Activated T-helper 2 cell treated with anti-CD3 and anti-CD28 coated beads, Interferon-gamma antibody, Interleukin-2, Interleukin-4, amounts not matched to agents 10 μg/mL and 5 μg/mL and 100 μg/mL, durations not matched to agents 14 hours and 24 hours and 36 hours (primary cell): ENCODE measurements at regions not wholly inside any gene's neighbourhood (a gene's known extent, or its start where the extent isn't known, plus 50 kb on each side); places are given as distances from the start of the nearest gene placed in this dataset.

Experiments
- DNase-seq: peaks from one replicate; pipeline ENCODE4 v3.0.0; 2021; ENCODE audit warnings: low spot score
- H3K27ac Mint-ChIP-seq: one replicate; pipeline ENCODE4 v1.8.0; 2021; ENCODE audit warnings: mixed read lengths
- H3K27me3 Mint-ChIP-seq: one replicate; pipeline ENCODE4 v1.8.0; 2021; ENCODE audit warnings: low read depth, mixed read lengths
- H3K36me3 Mint-ChIP-seq: one replicate; pipeline ENCODE4 v1.8.0; 2021; ENCODE audit warnings: low read depth, mixed read lengths
- H3K4me1 Mint-ChIP-seq: one replicate; pipeline ENCODE4 v1.8.0; 2021; ENCODE audit warnings: low read depth, mixed read lengths
- H3K4me3 Mint-ChIP-seq: one replicate; pipeline ENCODE4 v1.8.0; 2021; ENCODE audit warnings: low read depth, mild to moderate bottlenecking, moderate library complexity, mixed read lengths
- H3K9me3 Mint-ChIP-seq: one replicate; pipeline ENCODE4 v1.8.0; 2021; ENCODE audit warnings: mixed read lengths
- intact Hi-C: fragments of 100-400 bp; cut with micrococcal nuclease; formaldehyde crosslinking; loops from one replicate; pipeline ENCODE4 v1.15.1; 2023

GRCh38 chr10:9068003-9068402 lies 1013.5 kb downstream of the GATA3 start:
- no peak for DNase-seq
- Mint-ChIP-seq H3K4me1 (peaks cover 13% of the 10 kb centered on the region), H3K36me3 (peaks cover 4% of the 10 kb centered on the region), H3K27me3 (no peaks in the 10 kb centered on the region), H3K4me3 (no peak overlapping the region), H3K27ac (no peak overlapping the region), H3K9me3 (peaks cover 4% of the 10 kb centered on the region)
- intact Hi-C loops: no loop called here

GRCh38 chr10:9069136-9069535 lies 1014.6 kb downstream of the GATA3 start:
- H3K27me3 Mint-ChIP-seq: no peaks in the 10 kb centered on the region
- H3K36me3 Mint-ChIP-seq: peaks cover 4% of the 10 kb centered on the region
- H3K4me3 Mint-ChIP-seq: no peak overlapping the region
- H3K4me1 Mint-ChIP-seq: peaks cover 20% of the 10 kb centered on the region
- DNase-seq: no peak
- H3K9me3 Mint-ChIP-seq: peaks cover 4% of the 10 kb centered on the region
- H3K27ac Mint-ChIP-seq: no peak overlapping the region
- intact Hi-C loops: no loop called here

GRCh38 chr10:9075420-9075819 lies 1020.9 kb downstream of the GATA3 start:
- H3K27me3 Mint-ChIP-seq: no peaks in the 10 kb centered on the region
- intact Hi-C loops: loop anchor here (5.0 kb wide), 2 partner anchors 658 to 943 kb away; no protein-coding TSS in a partner anchor
- H3K27ac Mint-ChIP-seq: no peak overlapping the region
- no peak for DNase-seq
- H3K9me3 Mint-ChIP-seq: peaks cover 13% of the 10 kb centered on the region
- peaks cover 38% of the 10 kb centered on the region for H3K4me1 Mint-ChIP-seq
- H3K36me3 Mint-ChIP-seq: peaks cover 10% of the 10 kb centered on the region
- H3K4me3 Mint-ChIP-seq: no peak overlapping the region

GRCh38 chr10:9076066-9076465 lies 1021.6 kb downstream of the GATA3 start:
- peaks cover 39% of the 10 kb centered on the region for H3K4me1 Mint-ChIP-seq
- H3K9me3 Mint-ChIP-seq: peaks cover 13% of the 10 kb centered on the region
- H3K27ac Mint-ChIP-seq: peak overlapping the region; percentile 74
- no peaks in the 10 kb centered on the region for H3K27me3 Mint-ChIP-seq
- intact Hi-C loops: loop anchor here (5.0 kb wide), 2 partner anchors 659 to 944 kb away; no protein-coding TSS in a partner anchor
- no peak for DNase-seq
- H3K4me3 Mint-ChIP-seq: no peak overlapping the region
- peaks cover 7% of the 10 kb centered on the region for H3K36me3 Mint-ChIP-seq

GRCh38 chr10:9081253-9081652 lies 1026.8 kb downstream of the GATA3 start:
- H3K27ac Mint-ChIP-seq: peak overlapping the region; percentile 10
- peak overlapping the region; percentile 6 for H3K4me3 Mint-ChIP-seq
- H3K27me3 Mint-ChIP-seq: no peaks in the 10 kb centered on the region
- intact Hi-C loops: loop anchor here (5.0 kb wide), 2 partner anchors 146 to 1029 kb away; partner anchors contain the start of gene GATA3
- H3K9me3 Mint-ChIP-seq: peaks cover 18% of the 10 kb centered on the region
- H3K4me1 Mint-ChIP-seq: peaks cover 44% of the 10 kb centered on the region
- DNase-seq: no peak
- H3K36me3 Mint-ChIP-seq: peaks cover 20% of the 10 kb centered on the region

- Mint-ChIP-seq H3K4me3 (no peak overlapping the region), H3K36me3 (peaks cover 18% of the 10 kb centered on the region), H3K27ac (peak overlapping the region; percentile 78), H3K9me3 (peaks cover 14% of the 10 kb centered on the region), H3K4me1 (peaks cover 42% of the 10 kb centered on the region), H3K27me3 (no peaks in the 10 kb centered on the region)
- DNase-seq: no peak
- intact Hi-C loops: loop anchor here (1.0 to 5.0 kb wide), 4 partner anchors 9 to 1030 kb away; partner anchors contain the start of gene GATA3
These were observed 1027.5 kb downstream of the GATA3 start for GRCh38 chr10:9081961-9082360.

- Mint-ChIP-seq H3K36me3 (peaks cover 33% of the 10 kb centered on the region), H3K27ac (peak overlapping the region; percentile 24), H3K9me3 (peaks cover 19% of the 10 kb centered on the region), H3K4me1 (peaks cover 49% of the 10 kb centered on the region), H3K4me3 (no peak overlapping the region), H3K27me3 (no peaks in the 10 kb centered on the region)
- no peak for DNase-seq
- intact Hi-C loops: loop anchor here (1.0 to 5.0 kb wide), 17 partner anchors 9 to 1024 kb away; no protein-coding TSS in a partner anchor
These were observed 1037.1 kb downstream of the GATA3 start for GRCh38 chr10:9091530-9092093.

GRCh38 chr10:9096288-9096687 lies 1041.8 kb downstream of the GATA3 start:
- H3K27me3 Mint-ChIP-seq: no peaks in the 10 kb centered on the region
- H3K9me3 Mint-ChIP-seq: peaks cover 19% of the 10 kb centered on the region
- H3K36me3 Mint-ChIP-seq: peaks cover 28% of the 10 kb centered on the region
- no peak overlapping the region for H3K4me3 Mint-ChIP-seq
- peaks cover 40% of the 10 kb centered on the region for H3K4me1 Mint-ChIP-seq
- peak overlapping the region; percentile 78 for H3K27ac Mint-ChIP-seq
- DNase-seq: peak; percentile 15
- intact Hi-C loops: no loop called here

GRCh38 chr10:9097206-9097990 lies 1042.9 kb downstream of the GATA3 start:
- no peak for DNase-seq
- Mint-ChIP-seq H3K27ac (no peak overlapping the region), H3K4me1 (peaks cover 33% of the 10 kb centered on the region), H3K27me3 (no peaks in the 10 kb centered on the region), H3K9me3 (peaks cover 19% of the 10 kb centered on the region), H3K4me3 (no peak overlapping the region), H3K36me3 (peaks cover 28% of the 10 kb centered on the region)
- intact Hi-C loops: no loop called here

- intact Hi-C loops: no loop called here
- no peak for DNase-seq
- Mint-ChIP-seq H3K27ac (no peak overlapping the region), H3K4me1 (peaks cover 27% of the 10 kb centered on the region), H3K4me3 (no peak overlapping the region), H3K9me3 (peaks cover 17% of the 10 kb centered on the region), H3K36me3 (peaks cover 23% of the 10 kb centered on the region), H3K27me3 (no peaks in the 10 kb centered on the region)
These were observed 1043.5 kb downstream of the GATA3 start for GRCh38 chr10:9097991-9098306.

- no peak overlapping the region for H3K4me3 Mint-ChIP-seq
- intact Hi-C loops: no loop called here
- H3K36me3 Mint-ChIP-seq: no peaks in the 10 kb centered on the region
- no peak overlapping the region for H3K27ac Mint-ChIP-seq
- no peak for DNase-seq
- peaks cover 7% of the 10 kb centered on the region for H3K4me1 Mint-ChIP-seq
- no peaks in the 10 kb centered on the region for H3K27me3 Mint-ChIP-seq
- H3K9me3 Mint-ChIP-seq: no peaks in the 10 kb centered on the region
These were observed 1047.5 kb downstream of the GATA3 start for GRCh38 chr10:9102026-9102425.

- intact Hi-C loops: no loop called here
- Mint-ChIP-seq H3K36me3 (no peaks in the 10 kb centered on the region), H3K4me3 (no peak overlapping the region), H3K27me3 (no peaks in the 10 kb centered on the region), H3K27ac (no peak overlapping the region), H3K4me1 (no peaks in the 10 kb centered on the region), H3K9me3 (no peaks in the 10 kb centered on the region)
- no peak for DNase-seq
These were observed 1048.8 kb downstream of the GATA3 start for GRCh38 chr10:9103301-9103700.

GRCh38 chr10:9111976-9112375 lies 1057.5 kb downstream of the GATA3 start:
- Mint-ChIP-seq H3K36me3 (no peaks in the 10 kb centered on the region), H3K27me3 (no peaks in the 10 kb centered on the region), H3K27ac (no peak overlapping the region), H3K4me3 (no peak overlapping the region), H3K4me1 (no peaks in the 10 kb centered on the region), H3K9me3 (no peaks in the 10 kb centered on the region)
- intact Hi-C loops: no loop called here
- no peak for DNase-seq
